GM23338 (cell line): ENCODE measurements at regions not wholly inside any gene's neighbourhood (a gene's known extent, or its start where the extent isn't known, plus 50 kb on each side); places are given as distances from the start of the nearest gene placed in this dataset.

Experiments used
- ATAC-seq: fragments of 200-7000 bp; cut with Tn5 transposase; 3 replicates; pipeline ENCODE4 v1.9.1; 2020
- DNase-seq: peaks from one replicate; pipeline ENCODE4 v3.0.0-alpha.2; 2015; ENCODE audit warnings: low spot score
- H2AFZ ChIP-seq: fragments of 200-600 bp; sonication (generic); 2 replicates; pipeline ENCODE4 v1.8.0; 2016; ENCODE audit warnings: antibody characterized with exemption, mild to moderate bottlenecking, moderate library complexity
- H3F3A ChIP-seq: fragments of 200-600 bp; sonication (generic); replicated peaks from 2 replicates; pipeline ENCODE4 v1.8.0; 2017; ENCODE audit warnings: antibody characterized with exemption, mixed run types, low read depth
- H3K27ac ChIP-seq: fragments of 200-600 bp; sonication (generic); 2 replicates; pipeline ENCODE4 v1.6.1; 2016; ENCODE audit warnings: low read depth
- H3K27me3 ChIP-seq: fragments of 200-600 bp; sonication (generic); 2 replicates; pipeline ENCODE4 v1.8.0; 2016; ENCODE audit warnings: mild to moderate bottlenecking, mixed run types, moderate library complexity; ENCODE audit not compliant: insufficient read depth
- H3K36me3 ChIP-seq: fragments of 200-600 bp; sonication (generic); 2 replicates; pipeline ENCODE4 v1.8.0; 2016; ENCODE audit warnings: mild to moderate bottlenecking; ENCODE audit not compliant: insufficient read depth
- H3K4me1 ChIP-seq: fragments of 200-600 bp; sonication (generic); 2 replicates; pipeline ENCODE4 v1.8.0; 2016; ENCODE audit warnings: mild to moderate bottlenecking, moderate library complexity; ENCODE audit not compliant: insufficient read depth
- H3K4me2 ChIP-seq: fragments of 200-600 bp; sonication (generic); 2 replicates; pipeline ENCODE4 v1.7.1; 2017; ENCODE audit warnings: mixed run types
- H3K4me3 ChIP-seq: fragments of 200-600 bp; sonication (generic); 2 replicates; pipeline ENCODE4 v1.6.1; 2016; ENCODE audit warnings: mixed run types
- H3K79me2 ChIP-seq: fragments of 200-600 bp; sonication (generic); replicated peaks from 2 replicates; pipeline ENCODE4 v1.8.0; 2017; ENCODE audit warnings: mild to moderate bottlenecking; ENCODE audit not compliant: insufficient read depth
- H3K9me2 ChIP-seq: fragments of 200-600 bp; sonication (generic); 2 replicates; pipeline ENCODE4 v1.8.0; 2017; ENCODE audit not compliant: insufficient read depth
- H4K20me1 ChIP-seq: fragments of 200-600 bp; sonication (generic); replicated peaks from 2 replicates; pipeline ENCODE4 v1.8.0; 2017; ENCODE audit warnings: mild to moderate bottlenecking; ENCODE audit not compliant: insufficient read depth
- H3K27ac Mint-ChIP-seq: 2 replicates; pipeline ENCODE4 v1.8.0; 2020; ENCODE audit warnings: inconsistent platforms, mild to moderate bottlenecking, moderate library complexity, mixed read lengths
- H3K27me3 Mint-ChIP-seq: 3 replicates; pipeline ENCODE4 v1.8.0; 2022; ENCODE audit warnings: low read depth, mild to moderate bottlenecking, moderate library complexity, mixed read lengths, inconsistent platforms; ENCODE audit not compliant: insufficient read depth, poor library complexity
- H3K36me3 Mint-ChIP-seq: 3 replicates; pipeline ENCODE4 v1.8.0; 2021; ENCODE audit warnings: low read depth, mild to moderate bottlenecking, inconsistent platforms, moderate library complexity, mixed read lengths
- H3K4me1 Mint-ChIP-seq: 3 replicates; pipeline ENCODE4 v1.8.0; 2020; ENCODE audit warnings: mild to moderate bottlenecking, inconsistent platforms, mixed read lengths
- H3K4me3 Mint-ChIP-seq: 3 replicates; pipeline ENCODE4 v1.8.0; 2021; ENCODE audit warnings: moderate library complexity, mild to moderate bottlenecking, inconsistent platforms, mixed read lengths
- H3K9me3 Mint-ChIP-seq: 3 replicates; pipeline ENCODE4 v1.8.0; 2020; ENCODE audit warnings: moderate library complexity, mild to moderate bottlenecking, inconsistent platforms, mixed read lengths
- CREB1 ChIP-seq: fragments of 250-450 bp; sonication (Bioruptor Pico); IDR thresholded peaks from 2 replicates; pipeline ENCODE4 v1.5.0; 2020; ENCODE audit warnings: low read depth, mild to moderate bottlenecking, moderate library complexity
- ETS1 ChIP-seq: IDR thresholded peaks from 2 replicates; pipeline ENCODE4 v1.6.1; 2016; ENCODE audit warnings: antibody characterized with exemption
- EZH2 ChIP-seq: fragments of 200-600 bp; sonication (generic); IDR thresholded peaks from one replicate; pipeline ENCODE4 v1.8.0; 2017; ENCODE audit warnings: antibody characterized with exemption, mild to moderate bottlenecking, low read depth; ENCODE audit not compliant: unreplicated experiment
- POLR2AphosphoS5 ChIP-seq: IDR thresholded peaks from 2 replicates; pipeline ENCODE4 v1.6.1; 2016; ENCODE audit warnings: antibody characterized with exemption, low read depth
- ZNF114 ChIP-seq: fragments of 250-450 bp; sonication (Bioruptor Pico); IDR thresholded peaks from 2 replicates; pipeline ENCODE4 v1.5.0; 2020; ENCODE audit warnings: mild to moderate bottlenecking, moderate library complexity
- ZNF331 ChIP-seq: fragments of 250-450 bp; sonication (Bioruptor Pico); IDR thresholded peaks from 2 replicates; pipeline ENCODE4 v1.5.0; 2020; ENCODE audit warnings: low read depth, mild to moderate bottlenecking, moderate library complexity
- TF ChIP-seq, protein P1 (sequence below): fragments of 250-450 bp; sonication (Bioruptor Pico); IDR thresholded peaks from 2 replicates; pipeline ENCODE4 v1.5.0; 2020; ENCODE audit warnings: mild to moderate bottlenecking, moderate library complexity
- TF ChIP-seq, protein P2 (sequence below), 2 experiments: fragments of 200-600 bp in 1 of 2; sonication (generic) in 1 of 2; conservative IDR thresholded peaks; 2 replicates each; pipeline versions ENCODE4 v1.5.1 to v1.6.1; 2016 to 2017; ENCODE audit warnings: antibody characterized with exemption in 2 of 2, low read depth in 2 of 2, mild to moderate bottlenecking in 2 of 2, moderate library complexity in 1 of 2

DNA sequence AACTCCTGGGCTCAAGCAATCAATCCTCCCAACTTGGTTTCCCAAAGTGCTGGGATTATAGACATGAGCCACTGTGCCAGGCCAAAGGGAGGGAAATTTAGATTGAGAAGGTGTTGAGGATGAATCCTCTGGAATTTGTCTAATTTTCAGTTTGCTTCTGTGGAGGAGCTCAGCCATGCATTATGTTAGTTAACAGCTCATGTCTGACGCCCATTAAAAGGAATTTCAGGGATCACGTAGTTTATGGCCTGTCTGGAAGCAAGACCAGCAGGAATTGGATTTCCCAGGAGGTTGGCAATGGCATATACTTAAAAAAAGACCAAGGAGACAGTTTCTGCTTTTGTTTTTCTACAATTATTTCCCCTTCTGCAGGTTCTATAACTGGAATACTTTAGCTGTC, 165.7 kb downstream of the OTUD1 start (continued):
- TF ChIP-seq, protein P1, sequence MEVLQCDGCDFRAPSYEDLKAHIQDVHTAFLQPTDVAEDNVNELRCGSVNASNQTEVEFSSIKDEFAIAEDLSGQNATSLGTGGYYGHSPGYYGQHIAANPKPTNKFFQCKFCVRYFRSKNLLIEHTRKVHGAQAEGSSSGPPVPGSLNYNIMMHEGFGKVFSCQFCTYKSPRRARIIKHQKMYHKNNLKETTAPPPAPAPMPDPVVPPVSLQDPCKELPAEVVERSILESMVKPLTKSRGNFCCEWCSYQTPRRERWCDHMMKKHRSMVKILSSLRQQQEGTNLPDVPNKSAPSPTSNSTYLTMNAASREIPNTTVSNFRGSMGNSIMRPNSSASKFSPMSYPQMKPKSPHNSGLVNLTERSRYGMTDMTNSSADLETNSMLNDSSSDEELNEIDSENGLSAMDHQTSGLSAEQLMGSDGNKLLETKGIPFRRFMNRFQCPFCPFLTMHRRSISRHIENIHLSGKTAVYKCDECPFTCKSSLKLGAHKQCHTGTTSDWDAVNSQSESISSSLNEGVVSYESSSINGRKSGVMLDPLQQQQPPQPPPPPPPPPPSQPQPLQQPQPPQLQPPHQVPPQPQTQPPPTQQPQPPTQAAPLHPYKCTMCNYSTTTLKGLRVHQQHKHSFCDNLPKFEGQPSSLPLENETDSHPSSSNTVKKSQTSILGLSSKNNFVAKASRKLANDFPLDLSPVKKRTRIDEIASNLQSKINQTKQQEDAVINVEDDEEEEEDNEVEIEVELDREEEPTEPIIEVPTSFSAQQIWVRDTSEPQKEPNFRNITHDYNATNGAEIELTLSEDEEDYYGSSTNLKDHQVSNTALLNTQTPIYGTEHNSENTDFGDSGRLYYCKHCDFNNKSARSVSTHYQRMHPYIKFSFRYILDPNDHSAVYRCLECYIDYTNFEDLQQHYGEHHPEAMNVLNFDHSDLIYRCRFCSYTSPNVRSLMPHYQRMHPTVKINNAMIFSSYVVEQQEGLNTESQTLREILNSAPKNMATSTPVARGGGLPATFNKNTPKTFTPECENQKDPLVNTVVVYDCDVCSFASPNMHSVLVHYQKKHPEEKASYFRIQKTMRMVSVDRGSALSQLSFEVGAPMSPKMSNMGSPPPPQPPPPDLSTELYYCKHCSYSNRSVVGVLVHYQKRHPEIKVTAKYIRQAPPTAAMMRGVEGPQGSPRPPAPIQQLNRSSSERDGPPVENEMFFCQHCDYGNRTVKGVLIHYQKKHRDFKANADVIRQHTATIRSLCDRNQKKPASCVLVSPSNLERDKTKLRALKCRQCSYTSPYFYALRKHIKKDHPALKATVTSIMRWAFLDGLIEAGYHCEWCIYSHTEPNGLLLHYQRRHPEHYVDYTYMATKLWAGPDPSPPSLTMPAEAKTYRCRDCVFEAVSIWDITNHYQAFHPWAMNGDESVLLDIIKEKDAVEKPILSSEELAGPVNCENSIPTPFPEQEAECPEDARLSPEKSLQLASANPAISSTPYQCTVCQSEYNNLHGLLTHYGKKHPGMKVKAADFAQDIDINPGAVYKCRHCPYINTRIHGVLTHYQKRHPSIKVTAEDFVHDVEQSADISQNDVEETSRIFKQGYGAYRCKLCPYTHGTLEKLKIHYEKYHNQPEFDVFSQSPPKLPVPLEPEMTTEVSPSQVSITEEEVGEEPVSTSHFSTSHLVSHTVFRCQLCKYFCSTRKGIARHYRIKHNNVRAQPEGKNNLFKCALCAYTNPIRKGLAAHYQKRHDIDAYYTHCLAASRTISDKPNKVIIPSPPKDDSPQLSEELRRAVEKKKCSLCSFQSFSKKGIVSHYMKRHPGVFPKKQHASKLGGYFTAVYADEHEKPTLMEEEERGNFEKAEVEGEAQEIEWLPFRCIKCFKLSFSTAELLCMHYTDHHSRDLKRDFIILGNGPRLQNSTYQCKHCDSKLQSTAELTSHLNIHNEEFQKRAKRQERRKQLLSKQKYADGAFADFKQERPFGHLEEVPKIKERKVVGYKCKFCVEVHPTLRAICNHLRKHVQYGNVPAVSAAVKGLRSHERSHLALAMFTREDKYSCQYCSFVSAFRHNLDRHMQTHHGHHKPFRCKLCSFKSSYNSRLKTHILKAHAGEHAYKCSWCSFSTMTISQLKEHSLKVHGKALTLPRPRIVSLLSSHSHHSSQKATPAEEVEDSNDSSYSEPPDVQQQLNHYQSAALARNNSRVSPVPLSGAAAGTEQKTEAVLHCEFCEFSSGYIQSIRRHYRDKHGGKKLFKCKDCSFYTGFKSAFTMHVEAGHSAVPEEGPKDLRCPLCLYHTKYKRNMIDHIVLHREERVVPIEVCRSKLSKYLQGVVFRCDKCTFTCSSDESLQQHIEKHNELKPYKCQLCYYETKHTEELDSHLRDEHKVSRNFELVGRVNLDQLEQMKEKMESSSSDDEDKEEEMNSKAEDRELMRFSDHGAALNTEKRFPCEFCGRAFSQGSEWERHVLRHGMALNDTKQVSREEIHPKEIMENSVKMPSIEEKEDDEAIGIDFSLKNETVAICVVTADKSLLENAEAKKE: no peak

DNA sequence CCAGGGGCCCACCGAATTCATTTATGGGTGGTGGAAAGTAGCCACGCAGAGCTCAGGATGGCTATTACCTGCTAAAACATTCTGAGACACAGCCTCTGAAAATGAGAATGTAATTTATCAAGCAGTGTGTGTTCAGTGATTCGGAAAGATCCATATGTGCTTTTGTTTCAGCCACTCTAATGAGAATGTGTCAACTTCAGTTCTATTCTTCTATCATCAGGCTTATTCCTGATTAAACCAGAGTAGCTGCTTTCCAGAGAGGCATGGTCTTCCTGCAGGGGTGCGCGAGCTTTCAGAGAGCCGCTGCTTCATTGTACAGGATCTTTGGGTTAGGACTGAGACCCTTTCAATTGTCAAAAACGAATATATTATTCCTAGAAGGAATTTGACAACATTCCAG, 167.6 kb downstream of the OTUD1 start:
- no peak overlapping the region for H3K4me2 ChIP-seq
- Mint-ChIP-seq H3K27ac (no peak overlapping the region), H3K36me3 (no peaks in the 10 kb centered on the region; the same call in 2 of the 3 replicates), H3K27me3 (peaks cover 2% of the 10 kb centered on the region), H3K9me3 (peaks cover 5% of the 10 kb centered on the region; the same call in 1 of the 3 replicates), H3K4me1 (peaks cover 2% of the 10 kb centered on the region; the same call in 1 of the 3 replicates), H3K4me3 (no peak overlapping the region)
- H3K4me1 ChIP-seq: peaks cover 4% of the 10 kb centered on the region; the same call in 1 of the 2 replicates
- H3K9me2 ChIP-seq: no peaks in the 10 kb centered on the region
- no peak overlapping the region for H3K27ac ChIP-seq
- no peaks in the 10 kb centered on the region for H3F3A ChIP-seq
- no peaks in the 10 kb centered on the region for H3K36me3 ChIP-seq
- H3K4me3 ChIP-seq: no peak overlapping the region
- H4K20me1 ChIP-seq: no peaks in the 10 kb centered on the region
- ATAC-seq (no peak), DNase-seq (no peak)
- no peaks in the 10 kb centered on the region for H3K79me2 ChIP-seq
- no peak overlapping the region for H2AFZ ChIP-seq
- no peaks in the 10 kb centered on the region for H3K27me3 ChIP-seq
- no peak for TF ChIP-seq POLR2AphosphoS5
- no peak for TF ChIP-seq ZNF114 (CRISPR knock-in tag)
- no peak for TF ChIP-seq CREB1 (CRISPR knock-in tag)
- no peak for TF ChIP-seq EZH2
- no peak for TF ChIP-seq ZNF331 (CRISPR knock-in tag)
- no peak for TF ChIP-seq ETS1
- TF ChIP-seq, protein P2, sequence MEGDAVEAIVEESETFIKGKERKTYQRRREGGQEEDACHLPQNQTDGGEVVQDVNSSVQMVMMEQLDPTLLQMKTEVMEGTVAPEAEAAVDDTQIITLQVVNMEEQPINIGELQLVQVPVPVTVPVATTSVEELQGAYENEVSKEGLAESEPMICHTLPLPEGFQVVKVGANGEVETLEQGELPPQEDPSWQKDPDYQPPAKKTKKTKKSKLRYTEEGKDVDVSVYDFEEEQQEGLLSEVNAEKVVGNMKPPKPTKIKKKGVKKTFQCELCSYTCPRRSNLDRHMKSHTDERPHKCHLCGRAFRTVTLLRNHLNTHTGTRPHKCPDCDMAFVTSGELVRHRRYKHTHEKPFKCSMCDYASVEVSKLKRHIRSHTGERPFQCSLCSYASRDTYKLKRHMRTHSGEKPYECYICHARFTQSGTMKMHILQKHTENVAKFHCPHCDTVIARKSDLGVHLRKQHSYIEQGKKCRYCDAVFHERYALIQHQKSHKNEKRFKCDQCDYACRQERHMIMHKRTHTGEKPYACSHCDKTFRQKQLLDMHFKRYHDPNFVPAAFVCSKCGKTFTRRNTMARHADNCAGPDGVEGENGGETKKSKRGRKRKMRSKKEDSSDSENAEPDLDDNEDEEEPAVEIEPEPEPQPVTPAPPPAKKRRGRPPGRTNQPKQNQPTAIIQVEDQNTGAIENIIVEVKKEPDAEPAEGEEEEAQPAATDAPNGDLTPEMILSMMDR (conservative IDR thresholded peaks at IDR 0.05; ENCODE audit: low read depth in 2 of 2): no peak
